ENCODE measurements at regions not wholly inside any gene's neighbourhood (a gene's known extent, or its start where the extent isn't known, plus 50 kb on each side); places are given as distances from the start of the nearest gene placed in this dataset.

GRCh38 chr11:83401506-83402225 is 115.5 kb upstream of the CCDC90B start:
- no peaks in the 10 kb centered on the region for H3K79me2 ChIP-seq (ENCODE audit: control insufficient read depth, insufficient read depth, low read length)
- no peak for TF ChIP-seq HMG20B (CRISPR knock-in tag; IDR thresholded peaks at IDR 0.05)
- no peak for TF ChIP-seq ZNF347 (CRISPR knock-in tag; IDR thresholded peaks at IDR 0.05; ENCODE audit: low read depth)
- TF ChIP-seq TOE1 (IDR thresholded peaks at IDR 0.05; ENCODE audit: borderline replicate concordance) = no peak
- TF ChIP-seq TOE1 (CRISPR knock-in tag; IDR thresholded peaks at IDR 0.05; ENCODE audit: borderline replicate concordance, low read depth) = no peak
- no peak for TF ChIP-seq ERF (CRISPR knock-in tag; IDR thresholded peaks at IDR 0.05)
- no peak for TF ChIP-seq ZNF280B (CRISPR knock-in tag; IDR thresholded peaks at IDR 0.05)
- intact Hi-C loops (cut with micrococcal nuclease) (no loop called here), in situ Hi-C loops (cut with MboI) (no loop called here)
- H3K4me1 ChIP-seq (replicated peaks in 1 of 2; ENCODE audit: control insufficient read depth in 2 of 2, insufficient read depth in 2 of 2, low read length in 2 of 2) = no peaks in the 10 kb centered on the region
- ATAC-seq = no peak
- no peaks in the 10 kb centered on the region for H3K27me3 ChIP-seq (ENCODE audit: control insufficient read depth in 2 of 2, insufficient read depth in 2 of 2, low read length in 2 of 2)
- no peak overlapping the region for H3K9ac ChIP-seq (ENCODE audit: insufficient read depth in 1 of 2, low read depth in 2 of 2, low read length in 2 of 2)
- no peak overlapping the region for H3K27ac ChIP-seq (ENCODE audit: extremely low read depth, low read depth, low read length)
- no TSS peak for BruUV-seq (replicated peaks)
- H3K9me1 ChIP-seq (ENCODE audit: control insufficient read depth, insufficient read depth, low read length) = no peaks in the 10 kb centered on the region
- no peak overlapping the region for H3K4me3 ChIP-seq
- FAIRE-seq = no peak
- no peaks in the 10 kb centered on the region for H3K36me3 ChIP-seq (ENCODE audit: control insufficient read depth, insufficient read depth, low read length)
- no peaks in the 10 kb centered on the region for H4K20me1 ChIP-seq (replicated peaks; ENCODE audit: control insufficient read depth, insufficient read depth, low read length)
- POLR2A ChIA-PET = interaction anchor here (0.7 kb wide), 1 partner anchor 19 kb away, joined by 3 read pairs; no protein-coding TSS in a partner anchor
- H2AFZ ChIP-seq (ENCODE audit: low read depth, low read length) = no peak overlapping the region
- no peak for DNase-seq (ENCODE audit: extremely low read depth in 1 of 4, low spot score in 3 of 4)
- no peak overlapping the region for H3K4me2 ChIP-seq (ENCODE audit: insufficient read depth, low read length)
- H3K9me3 ChIP-seq (replicated peaks; ENCODE audit: control insufficient read depth, insufficient read depth, low read depth, low read length) = no peaks in the 10 kb centered on the region
- CTCF ChIA-PET (ENCODE audit: low intra/inter-chr PET ratio) = no interaction called here
- WGBS (ENCODE audit: insufficient coverage, low coverage, missing lambda C conversion rate) = 0% methylated on average over 1 of the region's 1 CpG
